HG03460 (cell line): ENCODE measurements at regions not wholly inside any gene's neighbourhood (a gene's known extent, or its start where the extent isn't known, plus 50 kb on each side); places are given as distances from the start of the nearest gene placed in this dataset.
A peak's percentile ranks its signal among the peaks of the same experiment; 100 is the strongest.

Experiments used
- ATAC-seq: cut with Tn5 transposase; IDR thresholded peaks from one replicate; pipeline ENCODE4 v1.9.1; 2021; ENCODE audit not compliant: unreplicated experiment

DNA sequence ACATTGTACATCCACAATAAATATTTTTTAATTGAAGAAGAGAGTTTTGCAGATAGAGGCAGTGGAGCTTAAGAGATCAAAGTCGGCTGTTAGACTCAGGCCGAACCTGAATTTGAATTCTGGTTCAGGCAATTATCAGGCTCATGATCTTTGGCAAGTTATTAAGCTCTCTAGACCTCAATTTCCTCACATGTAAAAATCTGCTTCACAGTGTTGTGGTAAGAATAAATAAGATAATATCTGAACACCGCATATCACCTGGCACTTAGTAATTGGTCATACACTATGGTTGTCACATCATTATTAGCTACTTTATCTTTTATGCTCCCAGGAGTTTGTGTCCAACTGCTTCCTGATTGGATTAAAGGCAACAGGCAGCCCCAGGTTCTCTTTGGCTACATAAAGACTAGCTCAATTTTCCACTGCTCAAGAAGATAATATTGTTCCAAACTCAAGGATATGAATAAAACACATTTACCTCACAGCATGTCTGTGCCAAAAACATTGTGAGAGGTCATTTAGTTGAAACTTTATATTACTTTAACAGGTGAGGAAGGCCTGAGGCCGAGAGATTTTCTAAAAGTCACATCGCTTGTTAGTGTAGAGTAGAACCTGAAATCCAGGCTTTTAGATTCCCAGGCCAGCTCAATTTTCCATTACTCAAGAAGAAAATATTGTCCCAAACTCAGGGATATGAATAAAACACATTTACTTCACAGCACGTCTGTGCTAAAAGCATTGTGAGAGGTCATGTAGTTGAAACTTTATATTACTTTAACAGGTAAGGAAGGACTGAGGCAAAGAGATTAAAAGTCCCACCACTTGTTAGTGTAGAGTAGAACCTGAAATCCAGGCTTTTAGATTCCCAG is 289.2 kb upstream of the PTGER4 start:
- ATAC-seq: no peak

DNA sequence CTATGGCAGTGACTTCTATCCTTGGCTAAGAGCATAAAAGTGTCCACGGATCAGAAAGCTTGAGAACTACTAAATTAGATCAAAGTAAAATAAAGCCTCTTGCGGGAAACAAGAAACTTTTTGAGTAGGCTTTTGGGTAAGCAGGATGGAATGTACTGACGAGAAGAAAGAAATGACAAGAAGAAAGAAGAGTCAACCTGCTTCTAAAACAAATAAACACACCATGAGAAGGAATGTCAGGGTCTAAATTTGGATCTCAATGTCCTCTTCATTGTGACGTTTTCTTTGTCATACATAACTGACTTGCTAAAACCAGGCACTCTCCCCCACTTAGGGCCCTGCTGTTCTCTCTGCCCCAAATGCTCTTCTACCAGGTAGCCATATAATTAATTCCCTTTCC is 290.1 kb upstream of the PTGER4 start:
- ATAC-seq: no peak

DNA sequence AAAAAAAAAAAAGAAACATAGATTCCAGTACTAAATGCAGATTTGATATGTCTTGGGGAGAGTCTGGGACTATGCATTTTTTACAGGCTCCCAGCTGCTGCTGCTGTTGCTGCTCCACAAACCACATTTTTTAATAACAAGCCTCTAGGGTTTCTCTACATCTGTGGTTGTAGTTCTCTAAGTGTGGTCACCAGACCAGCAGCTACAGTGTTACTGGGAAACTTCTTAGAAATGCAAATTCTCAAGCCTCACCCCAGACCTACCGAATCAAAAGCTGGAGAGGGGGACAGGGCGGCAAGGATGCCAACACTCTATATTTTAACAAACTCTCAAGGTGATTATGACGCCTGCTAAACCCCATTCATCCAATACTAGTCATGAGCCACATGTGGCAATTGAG is 293.4 kb upstream of the PTGER4 start:
- ATAC-seq: peak; percentile 84

DNA sequence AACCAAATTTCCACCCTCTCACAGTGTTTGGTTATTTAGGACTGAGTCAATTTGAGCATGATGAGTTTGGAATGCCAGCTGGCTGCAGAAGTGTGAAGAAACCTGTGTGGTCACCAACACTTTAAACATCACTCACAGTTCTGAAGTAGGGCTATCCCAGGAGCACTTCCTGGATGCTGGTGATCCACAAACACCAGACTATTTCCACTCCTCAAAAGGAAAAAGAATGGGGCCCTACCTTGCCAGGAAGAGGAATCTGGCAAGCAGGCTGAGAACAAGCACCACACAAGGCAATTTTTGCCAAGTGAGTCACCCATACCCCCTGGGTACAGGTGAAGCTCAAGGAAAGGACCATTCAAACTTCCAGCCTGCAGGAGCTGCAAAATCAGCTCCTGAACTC is 294.2 kb upstream of the PTGER4 start:
- no peak for ATAC-seq

DNA sequence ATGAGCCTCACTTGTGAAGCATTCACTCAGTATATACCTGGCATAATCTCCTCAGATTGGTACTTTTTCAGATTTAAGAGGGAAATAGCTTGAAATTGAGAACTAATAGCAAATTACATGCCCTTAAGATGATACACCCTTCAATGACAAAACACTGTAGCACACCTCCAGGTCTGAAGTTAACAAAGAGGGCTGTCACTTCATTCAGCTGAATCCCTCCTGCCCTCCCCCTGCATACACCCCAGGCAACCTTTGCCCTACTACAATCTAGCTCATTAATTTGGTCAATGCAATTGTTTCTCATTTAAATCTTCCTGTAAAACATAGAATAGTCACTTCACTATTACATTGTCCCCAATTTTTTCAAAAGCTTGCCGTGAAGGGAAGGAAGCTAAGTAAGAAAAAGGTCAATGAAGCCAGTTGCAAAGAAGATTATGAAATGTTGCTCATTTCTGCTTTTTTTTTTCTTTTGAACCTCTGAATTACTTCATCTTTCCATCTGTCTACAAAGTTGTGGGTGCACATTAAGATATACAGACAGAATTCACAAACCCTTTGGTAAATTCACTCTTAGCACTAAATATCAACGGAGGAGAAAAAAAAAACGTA is 294.8 kb upstream of the PTGER4 start:
- ATAC-seq: no peak

DNA sequence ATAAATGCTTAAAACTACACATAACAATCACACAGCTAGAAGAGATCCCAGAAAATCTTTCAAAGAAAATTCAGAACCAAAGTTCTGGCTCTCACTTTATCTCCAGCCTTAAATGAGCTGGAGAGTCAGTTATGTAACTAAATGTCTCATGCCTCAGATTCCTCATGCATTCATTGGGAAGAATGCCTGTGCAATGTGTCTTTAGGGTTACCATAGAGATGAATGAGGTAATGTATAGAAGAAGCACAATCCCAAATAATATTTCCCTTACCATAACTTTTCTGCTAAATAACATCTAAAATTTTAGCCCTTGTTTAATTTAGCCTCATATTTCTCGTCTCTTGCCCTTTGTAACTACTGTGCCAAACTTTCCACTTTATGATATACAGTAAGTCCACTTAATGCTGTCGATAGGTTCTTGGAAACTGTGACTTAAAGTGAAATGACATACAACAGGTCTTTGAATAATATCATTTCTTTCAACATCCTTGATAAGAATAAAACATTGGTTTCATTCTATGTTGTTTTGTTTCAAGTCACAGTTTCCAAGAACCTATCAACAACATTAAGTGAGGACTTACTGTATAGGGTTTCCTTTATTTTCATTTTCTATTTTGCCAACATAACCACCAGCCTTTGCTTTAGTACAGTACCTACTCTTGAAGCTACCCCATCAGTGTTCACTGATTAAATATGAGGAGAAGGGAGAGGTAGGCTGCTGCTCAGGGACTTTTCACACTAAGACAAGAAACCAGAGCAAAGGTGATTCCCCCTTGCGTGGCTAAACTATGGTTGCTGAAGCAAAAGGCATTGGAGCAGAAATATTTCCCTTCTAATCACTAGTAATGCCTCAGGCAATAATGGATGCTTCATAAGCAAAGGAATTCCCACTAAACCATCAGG is 295.7 kb upstream of the PTGER4 start:
- ATAC-seq: no peak

DNA sequence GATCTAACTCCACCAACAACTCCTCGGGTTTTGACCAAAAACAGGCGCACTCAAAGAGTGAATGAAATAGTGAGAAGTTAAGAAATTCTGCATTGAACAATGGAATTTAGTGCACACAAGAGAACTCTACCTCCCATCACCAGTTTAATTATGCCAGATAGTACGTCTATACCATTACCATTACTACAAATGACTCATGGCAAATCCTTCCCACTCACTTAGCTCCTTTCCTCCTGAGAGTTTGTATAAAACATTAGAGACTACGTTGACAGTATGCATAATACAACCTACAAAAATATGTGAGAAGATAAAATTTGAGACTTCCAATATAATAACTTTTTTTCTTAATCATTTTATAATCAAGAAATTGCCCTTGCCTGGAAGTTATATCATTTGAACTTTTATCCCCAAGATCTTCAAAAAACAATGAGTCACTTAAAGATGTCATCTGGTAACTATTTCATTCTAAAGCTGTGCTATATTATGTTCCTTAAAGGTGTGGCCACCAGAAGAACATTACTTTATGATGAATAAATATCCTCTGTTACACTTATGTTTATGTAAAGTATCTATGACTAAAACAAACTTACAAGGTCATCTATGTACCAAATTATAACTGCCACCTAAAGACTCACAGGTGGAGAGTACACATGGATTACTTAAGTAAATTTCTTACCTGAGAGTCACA is 297.9 kb upstream of the PTGER4 start:
- no peak for ATAC-seq

DNA sequence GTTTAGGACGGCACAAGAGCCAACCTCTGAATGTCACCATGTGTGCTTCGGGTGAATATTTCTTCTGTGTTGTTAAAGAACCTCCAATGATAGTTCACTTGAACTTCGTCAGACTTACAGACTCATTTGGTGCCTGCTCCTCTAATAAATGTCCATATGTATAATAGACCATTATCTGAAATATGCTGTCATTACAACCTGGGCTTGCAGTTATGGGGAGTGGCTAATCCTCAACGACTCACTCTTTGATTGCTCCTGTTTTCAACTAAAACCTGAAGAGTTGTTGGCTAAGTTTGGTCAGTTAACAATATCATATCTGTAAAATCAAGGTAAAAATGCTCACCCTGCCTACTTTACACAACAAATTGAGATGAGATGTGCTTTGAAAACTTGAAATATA is 298.7 kb upstream of the PTGER4 start:
- no peak for ATAC-seq

DNA sequence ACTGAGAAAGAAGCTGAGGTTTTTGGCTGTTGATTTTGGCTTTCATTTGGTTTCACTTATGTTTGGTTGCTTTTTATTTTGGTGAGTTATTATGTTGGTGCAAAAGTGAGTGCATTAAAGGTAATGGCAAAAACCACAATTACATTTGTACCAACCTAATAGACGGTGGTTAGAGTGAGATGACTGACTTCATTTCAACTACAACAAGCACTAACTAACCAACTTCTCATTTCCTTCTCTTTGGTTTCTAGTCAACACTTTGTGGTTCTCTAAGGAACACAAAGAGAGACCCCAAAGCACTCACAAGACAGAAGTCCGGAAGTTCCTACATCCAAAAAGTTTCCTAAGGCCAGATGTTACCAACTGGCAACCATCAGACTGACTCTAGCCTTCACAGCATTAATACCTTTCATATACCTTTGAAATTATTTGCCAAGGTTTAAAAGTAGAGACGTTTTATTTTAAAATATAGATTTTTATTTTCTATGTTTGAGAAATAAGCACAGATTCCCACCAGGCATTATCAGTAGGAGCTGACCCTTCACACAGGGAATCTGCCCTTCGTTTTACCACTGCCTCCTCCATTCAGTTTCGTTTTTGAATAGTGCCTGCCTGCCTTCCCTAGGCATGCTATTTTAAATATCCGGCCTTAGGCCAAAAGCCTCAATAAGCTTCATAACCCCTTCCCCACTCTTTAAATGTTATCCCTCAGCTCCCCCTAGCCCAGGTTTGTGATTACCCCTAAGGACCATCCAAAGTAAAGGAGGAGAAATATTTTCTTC is 301.1 kb upstream of the PTGER4 start:
- peak; percentile 78 for ATAC-seq

DNA sequence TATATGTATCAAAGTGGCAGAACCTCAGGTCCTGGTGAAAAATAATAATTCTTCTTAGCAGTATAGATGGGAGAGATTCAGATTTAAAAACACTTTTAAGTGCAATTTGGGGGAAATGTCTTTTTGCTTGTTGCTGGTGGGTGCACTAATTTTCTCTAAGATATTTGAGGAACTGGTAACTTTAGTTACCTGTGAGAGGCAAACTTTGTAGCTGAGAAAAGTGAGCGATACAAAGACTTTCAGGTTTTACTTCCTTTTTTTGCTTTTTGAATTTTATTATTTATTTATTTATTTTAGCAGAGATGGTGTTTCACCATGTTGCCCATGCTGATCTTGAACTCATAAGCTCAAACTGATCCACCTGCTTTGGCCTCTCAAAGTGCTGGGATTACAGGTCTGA is 303.1 kb upstream of the PTGER4 start:
- peak; percentile 43 for ATAC-seq

DNA sequence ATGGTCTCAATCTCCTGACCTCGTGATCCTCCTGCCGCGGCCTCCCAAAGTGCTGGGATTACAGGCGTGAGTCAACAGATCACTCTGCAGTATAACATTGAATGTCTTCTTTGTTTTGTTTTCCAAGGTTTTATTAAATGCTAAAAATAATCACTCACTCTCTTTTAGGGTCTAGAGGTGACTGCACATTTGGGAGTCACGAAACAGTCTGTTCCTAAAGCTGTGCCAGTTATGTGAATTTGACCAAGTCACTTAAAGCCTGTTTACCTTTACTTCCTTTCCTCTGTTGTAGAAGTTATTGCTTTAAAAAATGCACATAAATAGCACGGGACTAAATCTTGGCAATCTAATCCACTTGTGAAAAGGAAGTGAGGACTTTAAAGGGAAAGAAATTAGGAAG is 304.9 kb upstream of the PTGER4 start:
- ATAC-seq: no peak

DNA sequence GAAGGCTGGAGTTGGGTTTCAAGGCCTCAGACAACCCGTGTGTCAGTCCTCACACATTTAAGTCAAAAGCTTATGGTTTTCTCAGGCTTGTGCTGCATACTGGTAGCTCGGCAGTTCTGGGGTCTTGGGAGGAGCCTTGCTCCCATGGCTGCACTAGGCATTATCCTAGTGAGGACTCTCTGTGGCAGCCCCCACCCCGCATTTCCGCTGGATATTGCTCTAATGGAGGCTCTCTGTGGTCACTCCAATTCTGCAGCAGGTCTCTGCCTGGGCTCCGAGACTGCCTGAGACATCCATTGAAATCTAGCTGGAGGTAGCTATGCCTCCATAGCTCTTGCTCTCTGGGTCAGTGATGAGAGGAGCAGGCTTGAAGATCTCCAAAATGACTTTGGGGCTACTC is 311.5 kb upstream of the PTGER4 start:
- no peak for ATAC-seq

DNA sequence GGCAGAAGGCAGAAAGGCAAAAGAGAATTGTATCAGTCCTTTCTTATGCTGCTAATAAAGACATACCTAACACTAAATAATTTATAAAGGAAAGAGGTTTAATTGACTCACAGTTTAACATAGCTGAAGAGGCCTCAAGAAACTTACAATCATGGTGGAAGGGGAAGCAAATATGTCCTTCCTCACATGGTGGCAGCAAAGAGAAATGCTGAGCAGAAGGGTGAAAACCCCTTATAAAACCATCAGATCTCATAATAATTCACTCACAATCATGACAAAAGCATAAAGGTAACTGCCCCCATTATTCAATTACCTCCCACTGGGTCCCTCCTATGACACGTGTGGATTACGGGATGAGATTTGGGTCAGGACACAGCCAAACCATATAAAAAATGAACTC is 312.5 kb upstream of the PTGER4 start:
- ATAC-seq: no peak

DNA sequence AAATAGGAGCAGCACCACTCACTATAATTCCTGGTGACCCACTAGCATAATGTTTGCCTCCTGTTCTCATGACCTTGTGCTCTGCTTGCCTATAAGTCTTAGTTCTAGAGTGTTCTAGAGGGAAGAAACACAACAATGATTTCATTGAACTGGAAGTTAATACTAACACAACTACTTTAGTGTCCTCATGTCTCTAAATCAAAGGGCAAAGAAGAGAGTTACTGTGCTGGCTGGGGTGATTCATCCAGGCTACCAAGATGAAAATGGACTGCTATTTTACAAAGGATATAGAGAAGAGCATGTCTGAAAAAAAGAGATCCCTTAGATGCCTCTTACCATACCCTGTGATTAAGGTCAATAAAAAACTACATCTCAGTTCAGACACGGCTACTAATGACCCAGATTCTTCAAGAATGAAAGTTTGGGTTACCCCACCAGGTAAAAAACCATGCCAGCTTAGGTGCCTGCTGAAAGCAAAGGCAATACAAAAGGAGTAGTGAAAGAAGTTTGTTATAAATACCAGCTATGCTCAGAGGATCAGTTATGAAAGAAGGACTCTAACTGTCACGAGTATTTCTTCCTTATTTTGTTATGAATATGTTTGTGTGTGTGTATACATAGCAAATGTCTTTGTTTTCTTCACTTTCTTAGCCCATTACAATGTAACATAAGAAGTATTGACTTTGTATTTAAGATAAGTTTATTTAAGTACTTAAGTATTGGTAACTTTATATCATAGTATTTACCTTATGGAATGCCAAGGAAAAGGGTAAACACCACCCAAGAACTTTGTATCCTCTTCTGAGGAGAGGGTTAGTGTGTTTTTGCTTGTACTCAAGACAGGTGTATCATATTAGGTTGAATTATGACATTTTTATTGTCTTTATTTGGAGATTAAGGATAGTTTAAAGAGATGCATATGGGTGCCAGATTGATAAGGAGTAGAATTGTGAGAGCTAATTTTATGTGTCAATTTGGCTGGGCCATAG is 314.1 kb upstream of the PTGER4 start:
- ATAC-seq: no peak

DNA sequence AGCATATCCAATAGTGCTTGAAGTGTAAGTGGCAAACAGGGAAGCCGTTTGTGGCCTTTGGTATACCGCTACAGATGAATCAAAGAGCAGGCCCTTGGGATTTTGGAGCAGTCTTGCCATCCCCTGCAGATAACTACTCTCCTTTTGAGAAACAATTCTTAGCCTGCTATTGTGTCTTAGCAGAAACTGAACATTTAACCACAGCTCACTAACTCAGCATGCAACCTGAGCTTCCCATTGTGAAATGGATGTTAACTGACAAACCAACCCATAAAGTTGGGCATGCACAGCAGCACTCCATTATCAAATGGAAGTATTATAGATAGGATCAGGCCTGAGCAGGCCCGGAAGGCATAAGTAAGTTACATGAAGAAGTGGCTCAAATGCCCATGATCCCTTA is 315.3 kb upstream of the PTGER4 start:
- ATAC-seq: no peak

DNA sequence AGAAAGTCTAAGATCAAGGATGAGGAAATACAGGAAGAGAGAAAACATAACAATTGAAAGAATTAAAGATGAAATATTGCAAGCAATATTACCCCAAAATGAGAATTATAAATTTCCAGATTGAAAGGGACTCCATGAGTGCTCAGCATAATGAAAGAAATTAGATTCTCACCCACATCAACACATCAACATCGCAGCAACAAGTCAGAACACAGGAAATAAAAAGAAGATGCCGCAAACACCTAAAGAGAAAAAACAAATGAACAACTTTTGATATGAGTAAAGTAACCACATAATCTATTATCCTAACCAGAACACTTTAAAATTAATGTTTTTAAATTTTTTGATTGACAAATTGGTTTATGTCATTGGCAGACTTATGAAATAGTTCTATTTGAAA is 318.3 kb upstream of the PTGER4 start:
- no peak for ATAC-seq

DNA sequence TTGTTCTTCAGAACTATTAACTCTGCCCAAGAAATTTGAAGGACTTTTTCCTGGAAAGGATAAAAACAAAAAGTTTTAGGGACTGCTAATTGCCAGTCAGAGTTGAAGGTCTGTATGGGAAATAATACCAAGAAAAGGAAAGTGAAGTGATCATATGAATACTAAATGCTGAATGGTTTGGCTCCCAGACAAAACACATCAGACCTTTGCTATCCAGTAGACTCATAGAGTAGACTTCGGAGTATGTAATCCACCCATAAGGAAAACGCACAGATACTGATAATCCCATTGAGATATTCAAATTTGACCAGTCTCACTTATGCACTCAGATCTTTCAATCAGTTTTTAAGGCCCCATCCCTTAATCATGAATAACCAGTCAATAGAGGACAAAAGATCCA is 319.0 kb upstream of the PTGER4 start:
- ATAC-seq: no peak

DNA sequence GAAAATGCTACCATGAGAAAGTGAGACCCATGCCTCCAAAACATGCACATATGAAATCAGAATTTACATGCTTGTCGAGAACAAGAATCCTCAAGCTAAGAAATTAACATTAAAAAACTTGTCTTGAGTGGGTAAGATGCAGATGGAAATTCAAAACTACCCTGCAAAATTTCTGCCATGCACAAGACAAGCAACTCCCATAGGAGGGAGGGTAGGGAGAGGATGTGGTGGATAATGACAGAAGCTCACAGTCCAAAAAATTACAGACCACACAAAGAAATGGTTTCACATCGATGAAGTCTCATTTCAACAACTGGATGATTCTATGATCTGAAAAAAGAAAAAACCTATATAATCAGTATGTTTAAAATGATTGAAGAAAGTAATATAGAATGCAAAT is 319.9 kb upstream of the PTGER4 start:
- no peak for ATAC-seq

DNA sequence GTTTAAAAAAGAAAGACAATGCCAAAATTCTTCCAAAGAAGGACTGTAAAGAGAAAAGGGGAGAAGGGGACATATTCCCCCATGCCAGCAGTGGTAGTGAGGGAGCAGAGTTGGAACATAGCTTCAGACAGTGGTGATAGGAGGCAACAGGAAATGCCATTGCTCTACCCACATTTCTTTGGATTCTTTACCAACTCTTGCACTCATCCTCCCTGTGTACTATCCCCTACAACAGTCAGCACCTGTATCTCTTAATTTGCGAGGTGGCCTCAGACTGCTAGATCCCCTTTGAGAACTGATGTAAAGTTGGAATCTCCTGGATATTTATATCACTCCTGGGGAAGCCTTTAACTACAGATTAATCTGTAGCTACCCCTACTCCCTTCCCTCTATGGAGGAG is 320.6 kb upstream of the PTGER4 start:
- ATAC-seq: no peak
